PC-9 (cell line): ENCODE measurements at regions not wholly inside any gene's neighbourhood (a gene's known extent, or its start where the extent isn't known, plus 50 kb on each side); places are given as distances from the start of the nearest gene placed in this dataset.

Experiments
- CTCF ChIP-seq: fragments of 200-600 bp; sonication (generic); conservative IDR thresholded peaks from 2 replicates; pipeline ENCODE4 v1.6.1; 2017; ENCODE audit warnings: mixed run types, antibody characterized with exemption, mild to moderate bottlenecking, moderate library complexity
- EZH2 ChIP-seq: fragments of 200-600 bp; sonication (generic); IDR thresholded peaks from 2 replicates; pipeline ENCODE4 v1.8.0; 2017; ENCODE audit warnings: antibody characterized with exemption, low read depth

GRCh38 chr22:49515475-49515874 lies 312.2 kb downstream of the BRD1 start:
- TF ChIP-seq EZH2 (no peak), CTCF (no peak)
